ENCODE measurements at regions not wholly inside any gene's neighbourhood (a gene's known extent, or its start where the extent isn't known, plus 50 kb on each side); places are given as distances from the start of the nearest gene placed in this dataset.

DNA sequence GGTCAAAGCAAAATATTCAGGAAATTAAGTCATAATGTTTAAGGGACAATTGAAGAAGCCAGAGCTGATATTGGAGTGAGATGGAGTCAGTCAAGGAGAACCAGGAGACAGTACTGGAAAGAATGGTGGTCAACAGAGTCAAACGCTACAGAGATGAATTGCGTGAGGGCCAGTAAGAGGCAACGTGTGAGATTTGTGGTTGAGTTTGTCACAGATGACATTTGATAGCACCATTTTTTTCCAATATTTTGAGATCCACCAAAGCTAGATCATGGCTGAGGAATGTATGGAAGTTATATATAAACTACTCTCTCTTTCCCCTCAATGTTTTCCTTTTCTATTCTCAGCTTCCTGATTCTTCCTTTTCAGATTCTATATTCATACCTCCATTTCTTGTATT, 375.1 kb upstream of the ROBO2 start:
- WGBS (ENCODE audit: low lambda C conversion rate) = 60% methylated on average over 3 of the region's 3 CpGs
- no peaks in the 10 kb centered on the region for H3K9me3 ChIP-seq

DNA sequence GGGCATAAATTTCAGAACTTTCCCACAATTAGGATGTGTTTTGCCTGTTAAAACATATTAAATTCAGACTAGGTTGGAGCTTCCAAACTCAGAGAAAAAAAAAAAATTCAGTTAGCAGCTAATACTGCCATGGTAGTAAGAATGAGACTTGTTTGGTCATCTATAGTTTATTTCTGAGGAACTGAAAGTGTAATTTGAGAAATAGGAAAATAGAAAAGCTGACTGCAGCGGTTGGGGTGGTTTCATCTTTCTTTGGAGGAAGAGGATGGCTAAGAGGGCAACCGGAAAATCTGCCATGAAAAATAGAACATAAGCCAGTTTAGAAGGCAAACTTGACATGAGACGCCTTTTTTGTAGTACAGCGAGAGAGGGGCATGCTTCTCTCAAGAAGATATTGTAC, 371.2 kb upstream of the ROBO2 start:
- Histone ChIP-seq H3K9ac (no peak overlapping the region), H3K4me3 (ENCODE audit: low read depth in 2 of 2, low read length in 1 of 2) (no peak overlapping the region), H4K20me1 (ENCODE audit: insufficient read depth) (no peaks in the 10 kb centered on the region), H3K9me3 (no peaks in the 10 kb centered on the region), H3K4me2 (no peak overlapping the region), H3K27ac (ENCODE audit: low read depth in 2 of 2, low read length in 1 of 2) (no peak overlapping the region), H3K4me1 (ENCODE audit: control insufficient read depth in 1 of 2, insufficient read depth in 2 of 2, low read depth in 1 of 2, low read length in 1 of 2) (no peaks in the 10 kb centered on the region), H2AFZ (ENCODE audit: low read depth) (no peak overlapping the region), H3F3A (replicated peaks; ENCODE audit: insufficient read depth) (no peaks in the 10 kb centered on the region), H3K79me2 (ENCODE audit: insufficient read depth) (no peaks in the 10 kb centered on the region), H3K27me3 (ENCODE audit: insufficient read depth) (no peaks in the 10 kb centered on the region), H3K9me2 (no peaks in the 10 kb centered on the region), H3K36me3 (replicated peaks in 1 of 2; ENCODE audit: control insufficient read depth in 1 of 2, insufficient read depth in 2 of 2, low read length in 1 of 2) (no peaks in the 10 kb centered on the region)
- 68% methylated on average over 4 of the region's 4 CpGs for WGBS (ENCODE audit: low lambda C conversion rate)
- POLR2A ChIA-PET = no interaction called here
- CTCF ChIA-PET = no interaction called here
- DNase-seq = no peak
- no peak for TF ChIP-seq GABPA (IDR thresholded peaks at IDR 0.05; ENCODE audit: low read depth)
- no peak for TF ChIP-seq FOXM1 (IDR thresholded peaks at IDR 0.05; ENCODE audit: low read depth)
- TF ChIP-seq TEAD4 (IDR thresholded peaks at IDR 0.05; ENCODE audit: borderline replicate concordance, insufficient read depth) = no peak
- no peak for TF ChIP-seq NFIC (IDR thresholded peaks at IDR 0.05; ENCODE audit: borderline replicate concordance)
- TF ChIP-seq, protein P1, sequence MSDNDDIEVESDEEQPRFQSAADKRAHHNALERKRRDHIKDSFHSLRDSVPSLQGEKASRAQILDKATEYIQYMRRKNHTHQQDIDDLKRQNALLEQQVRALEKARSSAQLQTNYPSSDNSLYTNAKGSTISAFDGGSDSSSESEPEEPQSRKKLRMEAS (IDR thresholded peaks at IDR 0.05; ENCODE audit: low read depth) = no peak
- TF ChIP-seq, protein P2, sequence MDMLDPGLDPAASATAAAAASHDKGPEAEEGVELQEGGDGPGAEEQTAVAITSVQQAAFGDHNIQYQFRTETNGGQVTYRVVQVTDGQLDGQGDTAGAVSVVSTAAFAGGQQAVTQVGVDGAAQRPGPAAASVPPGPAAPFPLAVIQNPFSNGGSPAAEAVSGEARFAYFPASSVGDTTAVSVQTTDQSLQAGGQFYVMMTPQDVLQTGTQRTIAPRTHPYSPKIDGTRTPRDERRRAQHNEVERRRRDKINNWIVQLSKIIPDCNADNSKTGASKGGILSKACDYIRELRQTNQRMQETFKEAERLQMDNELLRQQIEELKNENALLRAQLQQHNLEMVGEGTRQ (IDR thresholded peaks at IDR 0.05; ENCODE audit: borderline replicate concordance, low read depth, low read length) = no peak
- TF ChIP-seq USF1 (IDR thresholded peaks at IDR 0.05; ENCODE audit: borderline replicate concordance, low read depth) = no peak
- no peak for TF ChIP-seq SMC3 (IDR thresholded peaks at IDR 0.05; ENCODE audit: low read depth, low read length)
- TF ChIP-seq, protein P3, sequence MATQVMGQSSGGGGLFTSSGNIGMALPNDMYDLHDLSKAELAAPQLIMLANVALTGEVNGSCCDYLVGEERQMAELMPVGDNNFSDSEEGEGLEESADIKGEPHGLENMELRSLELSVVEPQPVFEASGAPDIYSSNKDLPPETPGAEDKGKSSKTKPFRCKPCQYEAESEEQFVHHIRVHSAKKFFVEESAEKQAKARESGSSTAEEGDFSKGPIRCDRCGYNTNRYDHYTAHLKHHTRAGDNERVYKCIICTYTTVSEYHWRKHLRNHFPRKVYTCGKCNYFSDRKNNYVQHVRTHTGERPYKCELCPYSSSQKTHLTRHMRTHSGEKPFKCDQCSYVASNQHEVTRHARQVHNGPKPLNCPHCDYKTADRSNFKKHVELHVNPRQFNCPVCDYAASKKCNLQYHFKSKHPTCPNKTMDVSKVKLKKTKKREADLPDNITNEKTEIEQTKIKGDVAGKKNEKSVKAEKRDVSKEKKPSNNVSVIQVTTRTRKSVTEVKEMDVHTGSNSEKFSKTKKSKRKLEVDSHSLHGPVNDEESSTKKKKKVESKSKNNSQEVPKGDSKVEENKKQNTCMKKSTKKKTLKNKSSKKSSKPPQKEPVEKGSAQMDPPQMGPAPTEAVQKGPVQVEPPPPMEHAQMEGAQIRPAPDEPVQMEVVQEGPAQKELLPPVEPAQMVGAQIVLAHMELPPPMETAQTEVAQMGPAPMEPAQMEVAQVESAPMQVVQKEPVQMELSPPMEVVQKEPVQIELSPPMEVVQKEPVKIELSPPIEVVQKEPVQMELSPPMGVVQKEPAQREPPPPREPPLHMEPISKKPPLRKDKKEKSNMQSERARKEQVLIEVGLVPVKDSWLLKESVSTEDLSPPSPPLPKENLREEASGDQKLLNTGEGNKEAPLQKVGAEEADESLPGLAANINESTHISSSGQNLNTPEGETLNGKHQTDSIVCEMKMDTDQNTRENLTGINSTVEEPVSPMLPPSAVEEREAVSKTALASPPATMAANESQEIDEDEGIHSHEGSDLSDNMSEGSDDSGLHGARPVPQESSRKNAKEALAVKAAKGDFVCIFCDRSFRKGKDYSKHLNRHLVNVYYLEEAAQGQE (IDR thresholded peaks at IDR 0.05; ENCODE audit: low read depth, low read length) = no peak
- no peak for TF ChIP-seq CHD2 (IDR thresholded peaks at IDR 0.05; ENCODE audit: low read length, partially characterized antibody)
- no peak for TF ChIP-seq RXRA (IDR thresholded peaks at IDR 0.05; ENCODE audit: borderline replicate concordance, low read depth)
- TF ChIP-seq, protein P4, sequence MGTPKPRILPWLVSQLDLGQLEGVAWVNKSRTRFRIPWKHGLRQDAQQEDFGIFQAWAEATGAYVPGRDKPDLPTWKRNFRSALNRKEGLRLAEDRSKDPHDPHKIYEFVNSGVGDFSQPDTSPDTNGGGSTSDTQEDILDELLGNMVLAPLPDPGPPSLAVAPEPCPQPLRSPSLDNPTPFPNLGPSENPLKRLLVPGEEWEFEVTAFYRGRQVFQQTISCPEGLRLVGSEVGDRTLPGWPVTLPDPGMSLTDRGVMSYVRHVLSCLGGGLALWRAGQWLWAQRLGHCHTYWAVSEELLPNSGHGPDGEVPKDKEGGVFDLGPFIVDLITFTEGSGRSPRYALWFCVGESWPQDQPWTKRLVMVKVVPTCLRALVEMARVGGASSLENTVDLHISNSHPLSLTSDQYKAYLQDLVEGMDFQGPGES (IDR thresholded peaks at IDR 0.05; ENCODE audit: low read depth, low read length) = no peak
- TF ChIP-seq GATA2 (CRISPR knock-in tag; IDR thresholded peaks at IDR 0.05) = no peak
- no peak for TF ChIP-seq TCF12 (IDR thresholded peaks at IDR 0.05)

More for the DNA sequence above, 375.1 kb upstream of the ROBO2 start:
- H3K36me3 ChIP-seq (replicated peaks in 1 of 2; ENCODE audit: control insufficient read depth in 1 of 2, insufficient read depth in 2 of 2, low read length in 1 of 2) = no peaks in the 10 kb centered on the region
- no peak overlapping the region for H3K4me2 ChIP-seq
- TF ChIP-seq TEAD4 (IDR thresholded peaks at IDR 0.05; ENCODE audit: borderline replicate concordance, insufficient read depth) (no peak), NFIC (IDR thresholded peaks at IDR 0.05; ENCODE audit: borderline replicate concordance) (no peak), ELF1 (IDR thresholded peaks at IDR 0.05) (no peak), RFX5 (IDR thresholded peaks at IDR 0.05; ENCODE audit: low read length) (no peak), JUND (IDR thresholded peaks at IDR 0.05) (no peak), FOSL2 (IDR thresholded peaks at IDR 0.05; ENCODE audit: borderline replicate concordance, low read depth) (no peak), GATA2 (CRISPR knock-in tag; IDR thresholded peaks at IDR 0.05) (no peak)
- TF ChIP-seq, protein P2 (IDR thresholded peaks at IDR 0.05; ENCODE audit: borderline replicate concordance, low read depth, low read length) = no peak
- TF ChIP-seq, protein P5, sequence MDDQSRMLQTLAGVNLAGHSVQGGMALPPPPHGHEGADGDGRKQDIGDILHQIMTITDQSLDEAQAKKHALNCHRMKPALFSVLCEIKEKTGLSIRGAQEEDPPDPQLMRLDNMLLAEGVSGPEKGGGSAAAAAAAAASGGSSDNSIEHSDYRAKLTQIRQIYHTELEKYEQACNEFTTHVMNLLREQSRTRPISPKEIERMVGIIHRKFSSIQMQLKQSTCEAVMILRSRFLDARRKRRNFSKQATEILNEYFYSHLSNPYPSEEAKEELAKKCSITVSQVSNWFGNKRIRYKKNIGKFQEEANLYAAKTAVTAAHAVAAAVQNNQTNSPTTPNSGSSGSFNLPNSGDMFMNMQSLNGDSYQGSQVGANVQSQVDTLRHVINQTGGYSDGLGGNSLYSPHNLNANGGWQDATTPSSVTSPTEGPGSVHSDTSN (IDR thresholded peaks at IDR 0.05) = no peak
- no peaks in the 10 kb centered on the region for H3K9me2 ChIP-seq
- ChIA-PET POLR2A (no interaction called here), CTCF (interaction anchor here (1.3 kb wide), 1 partner anchor 37 kb away, joined by 3 read pairs; no protein-coding TSS in a partner anchor)
- H3K4me3 ChIP-seq (ENCODE audit: low read depth in 2 of 2, low read length in 1 of 2) = no peak overlapping the region
- H3K4me1 ChIP-seq (ENCODE audit: control insufficient read depth in 1 of 2, insufficient read depth in 2 of 2, low read depth in 1 of 2, low read length in 1 of 2) = no peaks in the 10 kb centered on the region
- H2AFZ ChIP-seq (ENCODE audit: low read depth) = no peak overlapping the region
- H3K9ac ChIP-seq = no peak overlapping the region
- H3F3A ChIP-seq (replicated peaks; ENCODE audit: insufficient read depth) = no peaks in the 10 kb centered on the region
- H3K27me3 ChIP-seq (ENCODE audit: insufficient read depth) = no peaks in the 10 kb centered on the region
- no peaks in the 10 kb centered on the region for H3K79me2 ChIP-seq (ENCODE audit: insufficient read depth)
- no peaks in the 10 kb centered on the region for H4K20me1 ChIP-seq (ENCODE audit: insufficient read depth)
- no peak overlapping the region for H3K27ac ChIP-seq (ENCODE audit: low read depth in 2 of 2, low read length in 1 of 2)
- no peak for DNase-seq
